Keratinocyte (primary cell): ENCODE measurements at regions not wholly inside any gene's neighbourhood (a gene's known extent, or its start where the extent isn't known, plus 50 kb on each side); places are given as distances from the start of the nearest gene placed in this dataset.

Experiments
- EZH2 ChIP-seq: IDR thresholded peaks from one replicate; pipeline ENCODE4 v1.6.1; 2012; ENCODE audit warnings: inconsistent platforms, mild to moderate bottlenecking, low read length, moderate library complexity
- TF ChIP-seq, protein P1 (sequence below), 3 experiments: IDR thresholded peaks in 1 of 3; conservative IDR thresholded peaks in 1 of 3; optimal IDR thresholded peaks in 1 of 3; 2 replicates in 2 of 3; 3 replicates in 1 of 3; pipeline versions ENCODE3 to v1.5.1; 2011; ENCODE audit warnings: low read length in 3 of 3, mild to moderate bottlenecking in 3 of 3, moderate library complexity in 2 of 3, control low read depth in 1 of 3, inconsistent platforms in 1 of 3; ENCODE audit not compliant: insufficient read depth in 2 of 3; ENCODE audit errors: extremely low read depth in 1 of 3

DNA sequence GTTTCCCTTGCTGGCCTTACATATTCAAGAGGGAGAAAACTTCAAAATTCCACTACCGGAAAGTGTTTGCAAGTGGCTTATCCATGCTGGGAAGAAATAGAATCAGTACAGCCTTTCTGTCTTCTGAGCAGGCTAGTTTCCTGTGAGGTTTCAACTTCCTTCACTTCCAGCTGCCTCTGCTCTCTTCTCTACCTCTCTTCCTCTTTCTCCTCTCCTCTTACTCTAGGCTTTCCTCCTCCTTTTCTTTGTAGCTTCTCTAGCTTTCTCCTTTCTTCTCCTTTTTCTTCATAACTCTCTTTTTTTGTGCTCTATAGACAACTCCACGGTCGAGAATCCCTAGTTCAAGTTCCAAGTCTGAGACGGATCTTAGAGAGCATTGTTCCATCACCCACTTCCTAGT lies 421.8 kb downstream of the ETS1 start:
- TF ChIP-seq, protein P1, sequence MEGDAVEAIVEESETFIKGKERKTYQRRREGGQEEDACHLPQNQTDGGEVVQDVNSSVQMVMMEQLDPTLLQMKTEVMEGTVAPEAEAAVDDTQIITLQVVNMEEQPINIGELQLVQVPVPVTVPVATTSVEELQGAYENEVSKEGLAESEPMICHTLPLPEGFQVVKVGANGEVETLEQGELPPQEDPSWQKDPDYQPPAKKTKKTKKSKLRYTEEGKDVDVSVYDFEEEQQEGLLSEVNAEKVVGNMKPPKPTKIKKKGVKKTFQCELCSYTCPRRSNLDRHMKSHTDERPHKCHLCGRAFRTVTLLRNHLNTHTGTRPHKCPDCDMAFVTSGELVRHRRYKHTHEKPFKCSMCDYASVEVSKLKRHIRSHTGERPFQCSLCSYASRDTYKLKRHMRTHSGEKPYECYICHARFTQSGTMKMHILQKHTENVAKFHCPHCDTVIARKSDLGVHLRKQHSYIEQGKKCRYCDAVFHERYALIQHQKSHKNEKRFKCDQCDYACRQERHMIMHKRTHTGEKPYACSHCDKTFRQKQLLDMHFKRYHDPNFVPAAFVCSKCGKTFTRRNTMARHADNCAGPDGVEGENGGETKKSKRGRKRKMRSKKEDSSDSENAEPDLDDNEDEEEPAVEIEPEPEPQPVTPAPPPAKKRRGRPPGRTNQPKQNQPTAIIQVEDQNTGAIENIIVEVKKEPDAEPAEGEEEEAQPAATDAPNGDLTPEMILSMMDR (optimal IDR thresholded peaks at IDR 0.05 in 1 of 3, IDR thresholded peaks at IDR 0.05 in 1 of 3, conservative IDR thresholded peaks at IDR 0.05 in 1 of 3; ENCODE audit: extremely low read depth in 1 of 3, insufficient read depth in 2 of 3, low read length in 3 of 3) = no peak
- no peak for TF ChIP-seq EZH2
